CD4-positive, alpha-beta T cell treated with Interferon gamma for 1 hour (primary cell): ENCODE measurements at regions not wholly inside any gene's neighbourhood (a gene's known extent, or its start where the extent isn't known, plus 50 kb on each side); places are given as distances from the start of the nearest gene placed in this dataset.

ENCODE experiments used
- DNase-seq: peaks from one replicate; pipeline ENCODE4 v3.0.0-alpha.2; 2020

- DNase-seq = no peak
These were observed 60.0 kb downstream of the NRN1 start for GRCh38 chr6:5946701-5947100.

- no peak for DNase-seq
These were observed 60.5 kb downstream of the NRN1 start for GRCh38 chr6:5946181-5946580.

GRCh38 chr6:5943591-5943990 lies 63.1 kb downstream of the NRN1 start:
- DNase-seq = no peak

GRCh38 chr6:5942591-5942990 lies 64.1 kb downstream of the NRN1 start:
- no peak for DNase-seq

- DNase-seq = no peak
These were observed 65.5 kb downstream of the NRN1 start for GRCh38 chr6:5941188-5941587.

- no peak for DNase-seq
These were observed 67.8 kb downstream of the NRN1 start for GRCh38 chr6:5938934-5939333.

GRCh38 chr6:5937936-5938706 lies 68.6 kb downstream of the NRN1 start:
- no peak for DNase-seq

GRCh38 chr6:5937169-5937909 lies 69.4 kb downstream of the NRN1 start:
- no peak for DNase-seq

GRCh38 chr6:5936631-5937030 lies 70.1 kb downstream of the NRN1 start:
- DNase-seq = no peak

- DNase-seq = no peak
These were observed 70.6 kb downstream of the NRN1 start for GRCh38 chr6:5936140-5936539.

GRCh38 chr6:5930968-5931367 lies 75.8 kb downstream of the NRN1 start:
- DNase-seq = no peak

GRCh38 chr6:5930143-5930770 lies 76.5 kb downstream of the NRN1 start:
- DNase-seq = no peak

- DNase-seq = no peak
These were observed 82.9 kb downstream of the NRN1 start for GRCh38 chr6:5923840-5924239.

- DNase-seq = no peak
These were observed 84.5 kb downstream of the NRN1 start for GRCh38 chr6:5922230-5922629.

- DNase-seq = no peak
These were observed 97.0 kb downstream of the NRN1 start for GRCh38 chr6:5909721-5910120.

- DNase-seq = no peak
These were observed 99.9 kb downstream of the NRN1 start for GRCh38 chr6:5906842-5907241.

GRCh38 chr6:5906340-5906670 lies 100.4 kb downstream of the NRN1 start:
- no peak for DNase-seq

- no peak for DNase-seq
These were observed 101.0 kb downstream of the NRN1 start for GRCh38 chr6:5905431-5906339.

GRCh38 chr6:5904532-5904931 lies 102.2 kb downstream of the NRN1 start:
- no peak for DNase-seq

- DNase-seq = no peak
These were observed 107.3 kb downstream of the NRN1 start for GRCh38 chr6:5899216-5900045.

GRCh38 chr6:5898563-5898962 lies 108.2 kb downstream of the NRN1 start:
- no peak for DNase-seq

- no peak for DNase-seq
These were observed 108.6 kb downstream of the NRN1 start for GRCh38 chr6:5898102-5898501.
